NCI-H2029 (cell line): ENCODE measurements at regions not wholly inside any gene's neighbourhood (a gene's known extent, or its start where the extent isn't known, plus 50 kb on each side); places are given as distances from the start of the nearest gene placed in this dataset.

Source experiments
- DNase-seq: peaks from one replicate; lab custom pipeline; 2025; lab: John Stamatoyannopoulos, UW

DNA sequence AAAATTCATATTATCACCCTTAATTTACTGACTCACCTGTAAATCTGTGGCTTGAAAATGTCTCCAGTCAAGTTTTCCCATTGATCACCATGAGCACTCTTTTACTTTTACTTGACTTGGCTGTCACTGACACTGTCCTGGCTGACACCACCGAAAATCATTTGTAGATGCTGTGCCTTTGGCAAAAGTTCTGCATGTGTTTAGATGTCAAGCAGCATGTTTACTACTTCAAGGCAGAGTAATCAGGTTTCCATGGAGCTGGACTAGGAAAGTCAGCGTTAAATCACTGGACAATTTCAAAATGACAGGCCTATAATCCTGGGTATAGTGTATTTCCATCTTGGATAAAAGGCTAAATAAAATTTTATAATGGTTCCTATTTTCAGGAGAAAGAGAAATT is 1530.6 kb upstream of the CDH6 start:
- DNase-seq: no peak

GRCh38 chr5:29654954-29655353 is 1538.5 kb upstream of the CDH6 start:
- no peak for DNase-seq

GRCh38 chr5:29649321-29649720 is 1544.2 kb upstream of the CDH6 start:
- DNase-seq: no peak

- no peak for DNase-seq
Observed at GRCh38 chr5:29642601-29643000, 1550.9 kb upstream of the CDH6 start.

- no peak for DNase-seq
Observed at GRCh38 chr5:29614206-29614605, 1579.3 kb upstream of the CDH6 start.

DNA sequence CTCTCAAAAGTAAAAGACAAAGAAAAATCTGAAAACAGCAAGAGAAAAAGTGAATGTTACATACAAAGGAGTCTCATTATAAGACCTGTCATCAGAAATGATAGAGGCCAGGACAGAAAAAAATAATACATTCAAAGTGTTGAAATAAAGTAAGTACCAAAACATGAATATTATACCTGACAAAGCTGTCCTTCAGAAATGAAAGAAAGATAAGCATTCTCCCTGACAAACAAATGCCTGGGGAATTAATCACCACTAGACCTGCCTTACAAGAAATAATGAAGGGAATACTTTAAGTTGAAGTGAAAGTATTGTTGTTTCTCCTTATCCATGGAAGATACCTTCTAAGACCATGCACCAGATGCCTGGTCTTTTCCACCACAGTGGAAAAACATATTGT is 1605.2 kb upstream of the CDH6 start:
- no peak for DNase-seq

DNA sequence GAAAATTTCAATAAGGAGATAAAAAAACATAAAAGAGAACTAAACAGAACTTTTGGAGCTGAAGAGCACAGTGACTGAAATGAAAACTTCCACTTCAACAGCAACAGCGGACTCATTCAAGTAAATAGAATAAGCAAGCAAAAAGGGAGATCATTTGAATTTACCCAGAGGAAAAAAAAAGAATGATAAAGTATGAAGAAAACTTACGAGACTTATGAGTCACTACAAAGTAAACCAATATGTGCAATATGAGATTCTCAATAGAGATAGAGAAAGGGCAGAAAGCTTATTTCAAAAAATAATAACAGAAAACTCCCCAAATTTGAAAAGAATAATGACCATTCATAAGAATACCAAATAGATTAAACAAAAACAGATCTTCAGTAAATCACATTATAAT is 1605.7 kb upstream of the CDH6 start:
- no peak for DNase-seq

DNA sequence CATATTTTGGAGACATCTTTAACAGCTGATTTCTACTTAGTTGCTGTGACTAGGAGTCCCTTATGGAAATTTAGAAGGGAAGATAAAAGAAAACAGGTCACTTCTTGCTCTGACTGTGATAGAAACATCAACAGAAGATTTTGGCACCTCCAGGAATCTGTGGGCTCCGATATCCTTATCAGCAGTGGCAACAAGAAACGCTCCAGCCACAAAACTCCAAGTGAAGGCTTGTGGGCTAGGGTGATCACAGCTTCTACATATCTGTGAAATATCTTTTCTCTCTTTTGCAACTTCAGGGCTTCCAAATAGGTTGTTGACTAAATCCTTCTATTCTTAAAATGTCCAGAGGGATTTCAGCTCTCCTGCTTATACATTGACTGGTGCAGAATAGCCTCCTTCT is 1625.5 kb upstream of the CDH6 start:
- no peak for DNase-seq

- DNase-seq: no peak
Observed at GRCh38 chr5:29561564-29561963, 1631.9 kb upstream of the CDH6 start.

DNA sequence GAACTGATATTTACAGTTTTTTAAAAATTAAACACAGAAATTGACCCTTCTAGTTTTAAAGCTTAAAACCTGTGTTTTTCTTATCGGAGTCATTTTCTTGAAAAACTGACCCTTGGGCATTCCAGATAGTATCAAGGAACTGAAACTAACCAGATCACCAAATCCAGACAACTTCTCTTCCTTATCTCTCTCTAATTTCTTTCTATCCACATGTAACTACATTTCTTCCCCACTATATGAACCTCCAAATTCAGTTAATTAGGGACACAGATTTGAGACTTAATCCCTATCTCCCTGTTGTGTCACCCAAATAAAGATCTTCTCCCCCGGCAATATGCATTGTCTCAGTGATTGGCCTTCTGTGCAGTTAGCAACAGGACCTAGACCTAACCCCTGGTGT is 1643.0 kb upstream of the CDH6 start:
- DNase-seq: no peak

DNA sequence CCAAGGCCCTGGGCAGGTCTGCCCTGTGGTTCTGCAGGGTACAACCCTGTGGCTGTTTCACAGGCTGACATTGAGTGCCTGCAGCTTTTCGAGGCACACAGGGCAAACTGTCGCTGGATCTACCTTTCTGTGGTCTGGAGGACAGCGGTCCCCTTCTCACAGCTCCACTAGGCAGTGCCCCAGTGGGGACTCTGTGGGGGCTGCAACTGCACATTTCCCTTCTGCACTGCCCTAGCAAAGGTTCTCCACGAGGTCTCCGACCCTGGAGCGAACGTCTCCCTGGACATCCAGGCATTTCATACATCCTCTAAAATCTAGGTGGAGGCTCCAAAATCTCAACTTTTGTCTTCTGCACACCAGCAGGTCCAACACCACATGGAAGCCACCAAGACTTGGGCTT is 1645.2 kb upstream of the CDH6 start:
- DNase-seq: no peak

DNA sequence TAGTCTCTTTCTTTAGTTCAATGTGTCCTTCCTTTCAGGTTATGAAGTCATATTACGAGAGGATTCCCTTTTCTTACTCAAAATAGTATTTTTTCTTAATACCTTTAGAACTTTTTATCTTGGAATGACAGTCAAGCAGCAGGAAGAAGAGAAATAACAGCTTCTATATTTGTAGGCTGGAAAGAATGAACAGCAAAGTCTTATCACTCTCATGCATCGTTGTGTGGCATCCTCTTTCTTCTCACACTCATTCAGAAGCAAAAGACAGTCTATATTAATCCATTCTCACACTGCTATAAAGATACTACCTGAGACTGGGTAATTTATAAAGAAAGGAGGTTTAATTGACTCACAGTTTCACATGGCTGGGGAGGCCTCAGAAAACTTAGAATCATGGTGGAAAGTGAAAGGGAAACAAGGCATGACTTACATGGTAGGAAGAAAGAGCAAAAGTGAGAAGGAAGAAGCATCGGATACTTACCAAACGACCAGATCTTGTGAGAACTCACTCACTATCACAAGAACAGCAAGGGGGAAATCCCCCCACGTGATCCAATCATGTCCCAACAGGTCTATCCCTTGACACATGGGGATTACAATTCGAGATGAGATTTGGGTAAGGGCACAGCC is 1646.1 kb upstream of the CDH6 start:
- no peak for DNase-seq

- no peak for DNase-seq
Observed at GRCh38 chr5:29543501-29543900, 1650.0 kb upstream of the CDH6 start.

- DNase-seq: no peak
Observed at GRCh38 chr5:29524227-29524626, 1669.3 kb upstream of the CDH6 start.

DNA sequence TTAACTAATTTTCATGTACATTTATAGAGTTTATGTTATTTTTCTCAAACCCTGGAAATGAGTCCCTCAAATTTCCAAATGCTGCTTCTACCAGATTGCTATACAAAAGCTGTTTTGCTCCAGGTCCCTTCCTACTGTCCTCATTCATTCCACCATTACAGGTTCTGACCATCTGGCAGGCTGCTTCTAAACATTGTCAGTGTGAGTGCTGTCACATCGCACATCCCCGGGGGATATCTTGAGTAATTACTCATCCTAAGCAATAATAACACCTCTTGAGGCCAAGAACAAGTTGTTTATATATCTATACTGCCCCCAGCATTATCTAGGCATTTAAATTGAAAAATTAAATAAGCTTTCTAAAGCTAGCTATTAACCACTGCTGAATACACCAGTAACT is 1675.3 kb upstream of the CDH6 start:
- DNase-seq: no peak

GRCh38 chr5:29516224-29516623 is 1677.3 kb upstream of the CDH6 start:
- no peak for DNase-seq

DNA sequence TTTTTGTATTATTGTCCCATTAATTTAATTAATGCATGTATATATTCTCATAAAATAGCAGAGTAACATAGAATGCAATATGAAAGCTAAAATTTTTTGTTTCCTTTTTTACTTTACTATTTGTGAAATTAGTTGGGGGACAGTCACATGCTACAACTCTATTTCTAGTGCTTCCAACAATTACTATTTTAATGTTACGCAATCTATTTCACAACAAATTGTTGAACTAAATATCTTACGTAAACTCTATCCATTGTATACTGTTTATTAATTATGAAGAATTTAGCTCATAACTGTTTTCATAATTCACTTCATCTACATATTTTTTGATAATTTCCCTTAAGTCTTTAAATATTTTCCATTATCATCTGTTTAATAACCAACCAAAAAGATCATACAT is 1685.4 kb upstream of the CDH6 start:
- DNase-seq: no peak

DNA sequence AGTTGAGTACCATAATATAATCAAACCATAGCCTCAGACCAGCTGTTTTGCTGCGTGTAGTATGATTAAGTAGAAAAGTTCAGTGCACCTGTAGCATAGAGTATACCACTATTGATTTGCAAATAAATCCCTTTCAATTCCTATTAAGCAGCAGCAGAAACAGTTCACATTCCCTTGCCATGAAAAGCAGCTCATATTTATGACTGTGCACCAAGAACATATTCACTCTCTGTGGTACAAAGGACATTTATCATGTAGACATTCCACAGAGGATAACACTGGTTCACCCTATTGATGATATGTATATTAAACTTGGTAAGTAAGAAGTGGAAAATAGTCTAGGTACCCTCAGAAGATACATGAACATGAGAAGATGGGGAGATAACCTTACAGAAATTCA is 1689.1 kb upstream of the CDH6 start:
- DNase-seq: no peak

- DNase-seq: no peak
Observed at GRCh38 chr5:29498860-29499259, 1694.6 kb upstream of the CDH6 start.

GRCh38 chr5:29498412-29498811 is 1695.1 kb upstream of the CDH6 start:
- no peak for DNase-seq

DNA sequence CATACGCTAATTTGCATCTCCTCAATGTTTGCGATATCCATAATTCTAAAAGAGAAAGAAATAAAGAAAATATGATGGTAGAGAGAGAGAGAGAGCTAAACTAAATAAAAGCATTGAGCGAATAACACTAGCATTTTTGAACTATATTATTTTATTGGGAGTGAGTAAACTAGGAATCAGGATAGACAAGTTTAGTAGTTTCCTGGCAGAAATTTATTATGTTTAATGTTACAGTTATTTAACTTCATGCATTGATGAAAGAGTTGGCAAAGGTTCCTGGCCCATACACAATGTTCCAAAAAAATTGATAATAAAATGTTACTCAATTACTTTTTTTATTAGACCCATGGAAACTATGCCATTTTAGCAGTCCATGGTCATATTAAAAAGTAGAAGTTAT is 1708.2 kb upstream of the CDH6 start:
- no peak for DNase-seq

- DNase-seq: no peak
Observed at GRCh38 chr5:29469581-29469980, 1723.9 kb upstream of the CDH6 start.

DNA sequence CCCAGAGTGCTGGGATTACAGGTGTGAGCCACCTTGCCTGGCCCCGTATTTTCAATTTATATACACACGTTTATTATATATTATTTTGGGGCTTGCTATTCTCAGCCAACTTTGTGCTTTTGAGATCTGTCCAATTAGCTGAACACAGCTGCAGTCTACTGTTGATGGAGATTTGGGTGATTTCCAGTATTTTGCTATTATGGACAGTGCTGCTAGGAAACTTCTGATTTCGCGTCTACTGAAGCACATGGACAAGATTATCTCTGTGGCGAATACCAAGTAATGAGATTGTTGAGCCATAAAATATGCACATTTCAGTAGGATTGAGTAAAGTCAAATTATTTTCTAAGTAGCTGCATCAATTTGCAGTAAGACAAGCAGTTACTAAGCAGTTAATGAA is 1731.2 kb upstream of the CDH6 start:
- DNase-seq: no peak

DNA sequence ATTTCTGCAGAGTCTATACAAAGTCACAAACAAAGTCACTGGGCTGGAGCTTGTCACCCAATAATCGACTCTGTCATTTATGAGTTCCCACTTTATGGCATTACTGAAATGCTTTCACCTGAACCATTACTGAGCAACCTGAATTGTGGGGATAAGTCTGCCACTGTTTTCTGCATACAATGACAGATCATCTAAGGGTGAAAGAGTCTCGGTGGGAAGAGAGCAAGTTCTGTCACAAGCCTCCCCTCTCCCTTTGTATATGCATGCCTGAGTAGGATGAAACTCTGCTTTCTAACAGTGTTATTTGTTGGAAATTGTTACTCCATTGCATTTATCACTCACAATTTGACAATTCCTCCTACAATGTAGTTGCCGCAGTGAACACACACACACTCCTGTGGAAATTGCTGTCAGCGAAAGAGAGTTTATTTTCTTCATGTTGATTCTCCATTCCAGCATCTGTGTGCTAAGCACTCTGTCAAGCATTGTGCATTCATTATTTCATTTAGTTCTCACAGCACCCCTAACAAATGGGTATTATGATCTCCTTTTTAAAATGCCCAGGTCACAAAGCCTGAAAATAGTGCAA is 1732.4 kb upstream of the CDH6 start:
- no peak for DNase-seq
